HepG2 (cell line): ENCODE measurements at regions not wholly inside any gene's neighbourhood (a gene's known extent, or its start where the extent isn't known, plus 50 kb on each side); places are given as distances from the start of the nearest gene placed in this dataset.

Source experiments
- ATAC-seq: fragments of 200-7000 bp; cut with Tn5 transposase; 3 replicates; pipeline ENCODE4 v1.9.1; 2020; ENCODE audit warnings: mild to moderate bottlenecking, moderate library complexity
- BruUV-seq: library from RNA; stranded (reverse); fragments of 400-500 nt; replicated peaks from 2 replicates; lab custom pipeline; 2021; lab: Mats Ljungman, UMichigan
- CTCF ChIA-PET: fragments of 300-600 bp; formaldehyde crosslinking; extraction: SDS; loops from one replicate; lab custom pipeline; 2021; ENCODE audit warnings: low total read pairs, inconsistent platforms, low intra/inter-chr PET ratio; lab: Yijun Ruan, JAX
- POLR2A ChIA-PET: fragments of 350-600 bp; sonication (Branson Sonifier 250); formaldehyde crosslinking; loops from one replicate; lab custom pipeline; 2020; ENCODE audit warnings: antibody characterized with exemption, inconsistent platforms; lab: Yijun Ruan, JAX
- DNase-seq: peaks from one replicate; pipeline ENCODE4 v3.0.0-alpha.2; 2015; ENCODE audit warnings: low spot score
- FAIRE-seq: peaks from 3 replicates; lab custom pipeline; 2011; peaks lifted over from hg19 to GRCh38; lab: Jason Lieb, UNC
- H2AFZ ChIP-seq: one replicate; pipeline ENCODE4 v1.6.1; 2011; ENCODE audit warnings: low read length, inconsistent platforms
- H3K27ac ChIP-seq: fragments of 300-600 bp; 3 replicates; pipeline ENCODE4 v1.8.0; 2011; ENCODE audit warnings: mixed run types, mild to moderate bottlenecking, mixed read lengths, low read length, inconsistent platforms; ENCODE audit not compliant: insufficient read depth; ENCODE audit errors: extremely low read length
- H3K27me3 ChIP-seq, 2 experiments: fragments of 200-600 bp in 1 of 2; 2 replicates in 1 of 2; 3 replicates in 1 of 2; pipeline versions ENCODE4 v1.6.0 to v1.8.0; 2011; ENCODE audit warnings: low read length in 2 of 2, mild to moderate bottlenecking in 2 of 2, moderate library complexity in 2 of 2, inconsistent platforms in 1 of 2; ENCODE audit not compliant: insufficient read depth in 2 of 2, control insufficient read depth in 1 of 2
- H3K36me3 ChIP-seq, 2 experiments: fragments of 200-600 bp in 1 of 2; replicated peaks in 1 of 2; 2 replicates in 1 of 2; 3 replicates in 1 of 2; pipeline versions ENCODE4 v1.5.1 to v1.8.0; 2011; ENCODE audit warnings: low read length in 2 of 2, inconsistent platforms in 1 of 2; ENCODE audit not compliant: insufficient read depth in 2 of 2, control insufficient read depth in 1 of 2
- H3K4me1 ChIP-seq: 2 replicates; pipeline ENCODE4 v1.5.1; 2012; ENCODE audit warnings: low read length, inconsistent platforms; ENCODE audit not compliant: insufficient read depth
- H3K4me2 ChIP-seq: 2 replicates; pipeline ENCODE4 v1.6.0; 2011; ENCODE audit warnings: low read depth, low read length, inconsistent platforms
- H3K4me3 ChIP-seq, 3 experiments: fragments of 200-600 bp in 1 of 3; sonication (generic), shearing (Covaris generic) in 1 of 3; replicated peaks in 1 of 3; 2 replicates each; pipeline ENCODE4 v1.5.1; 2011 to 2016; ENCODE audit warnings: low read length in 3 of 3, inconsistent platforms in 2 of 3, low read depth in 2 of 3, mild to moderate bottlenecking in 2 of 3, control low read depth in 1 of 3, mixed read lengths in 1 of 3; ENCODE audit not compliant: insufficient read depth in 1 of 3
- H3K79me2 ChIP-seq: one replicate; pipeline ENCODE4 v1.6.1; 2011; ENCODE audit warnings: low read length, inconsistent platforms; ENCODE audit not compliant: insufficient read depth
- H3K9ac ChIP-seq: 2 replicates; pipeline ENCODE4 v1.6.0; 2011; ENCODE audit warnings: mild to moderate bottlenecking, low read depth, low read length, inconsistent platforms; ENCODE audit not compliant: insufficient read depth
- H3K9me3 ChIP-seq: 2 replicates; pipeline ENCODE4 v1.5.1; 2012; ENCODE audit warnings: mild to moderate bottlenecking, low read length
- H4K20me1 ChIP-seq: 2 replicates; pipeline ENCODE4 v1.6.0; 2011; ENCODE audit warnings: inconsistent platforms, mild to moderate bottlenecking, low read length, moderate library complexity; ENCODE audit not compliant: insufficient read depth
- AGO1 ChIP-seq: fragments of 200-400 bp; formaldehyde crosslinking; IDR thresholded peaks from 2 replicates; pipeline ENCODE4 v1.6.1; 2017; ENCODE audit warnings: mild to moderate bottlenecking, low read depth, low read length, moderate library complexity; ENCODE audit not compliant: poor library complexity, severe bottlenecking
- CENPT ChIP-seq: sonication (generic); formaldehyde crosslinking; IDR thresholded peaks from 2 replicates; pipeline ENCODE4 v1.8.0; 2022; ENCODE audit warnings: low read depth, mild to moderate bottlenecking, moderate library complexity, missing genetic modification reagents
- CHD4 ChIP-seq: fragments of 200-600 bp; sonication (generic); IDR thresholded peaks from 2 replicates; pipeline ENCODE4 v1.7.0; 2017; ENCODE audit warnings: mild to moderate bottlenecking, low read length, borderline replicate concordance
- EHMT2 ChIP-seq: fragments of 200-600 bp; sonication (generic); IDR thresholded peaks from 2 replicates; pipeline ENCODE4 v1.7.0; 2017; ENCODE audit warnings: antibody characterized with exemption, low read depth, low read length, borderline replicate concordance
- FIP1L1 ChIP-seq: fragments of 200-400 bp; formaldehyde crosslinking; IDR thresholded peaks from 2 replicates; pipeline ENCODE4 v1.6.1; 2018; ENCODE audit warnings: low read depth, mild to moderate bottlenecking, low read length, moderate library complexity, borderline replicate concordance; ENCODE audit not compliant: insufficient read depth
- HOMEZ ChIP-seq: IDR thresholded peaks from 2 replicates; pipeline ENCODE4 v1.6.1; 2016; ENCODE audit warnings: low read depth
- NFKB2 ChIP-seq: sonication (generic); formaldehyde crosslinking; IDR thresholded peaks from 2 replicates; pipeline ENCODE4 v1.4.0; 2020; ENCODE audit warnings: missing genetic modification reagents, borderline replicate concordance
- XRCC5 ChIP-seq: fragments of 200-400 bp; formaldehyde crosslinking; optimal IDR thresholded peaks from 2 replicates; pipeline ENCODE3; 2017; ENCODE audit warnings: mild to moderate bottlenecking, low read length
- ZFP1 ChIP-seq: IDR thresholded peaks from 2 replicates; pipeline ENCODE4 v1.6.1; 2016
- ZNF441 ChIP-seq: sonication (generic); formaldehyde crosslinking; IDR thresholded peaks from 2 replicates; pipeline ENCODE4 v1.7.0; 2021; ENCODE audit warnings: missing genetic modification reagents, borderline replicate concordance
- ZNF710 ChIP-seq: sonication (generic); formaldehyde crosslinking; IDR thresholded peaks from 2 replicates; pipeline ENCODE4 v1.5.0; 2020; ENCODE audit warnings: mild to moderate bottlenecking, missing genetic modification reagents, borderline replicate concordance
- ZNF724P ChIP-seq: sonication (generic); formaldehyde crosslinking; IDR thresholded peaks from 2 replicates; pipeline ENCODE4 v1.8.0; 2022; ENCODE audit warnings: missing genetic modification reagents, borderline replicate concordance
- ZNF781 ChIP-seq: sonication (generic); formaldehyde crosslinking; IDR thresholded peaks from 2 replicates; pipeline ENCODE4 v1.5.1; 2020; ENCODE audit warnings: borderline replicate concordance, mild to moderate bottlenecking, missing genetic modification reagents; ENCODE audit errors: not compliant biosample characterization
- ZNF839 ChIP-seq: sonication (generic); formaldehyde crosslinking; IDR thresholded peaks from 2 replicates; pipeline ENCODE4 v1.4.0; 2020; ENCODE audit warnings: missing genetic modification reagents, mild to moderate bottlenecking, borderline replicate concordance
- ZNF883 ChIP-seq: sonication (generic); formaldehyde crosslinking; IDR thresholded peaks from 2 replicates; pipeline ENCODE4 v1.5.1; 2020; ENCODE audit warnings: mild to moderate bottlenecking, missing genetic modification reagents; ENCODE audit errors: not compliant biosample characterization
- WGBS: methylation state at CpG from one replicate; pipeline ENCODE4 v1.1.6; 2017; ENCODE audit warnings: low lambda C conversion rate; 5-methylcytosine and 5-hydroxymethylcytosine counted together
- in situ Hi-C: cut with HindIII; loops from 2 replicates; pipeline ENCODE4 v1.10.0; 2017; ENCODE audit warnings: low pct_unique_long_range_greater_than_20kb; ENCODE audit not compliant: extremely low pct_ligation_motif_present
- intact Hi-C: fragments of 100-400 bp; cut with micrococcal nuclease; formaldehyde crosslinking; loops from one replicate; pipeline ENCODE4 v1.10.0; 2022; ENCODE audit not compliant: unreplicated experiment
- TF ChIP-seq, protein P1 (sequence below): sonication (generic); formaldehyde crosslinking; conservative IDR thresholded peaks from 2 replicates; pipeline ENCODE4 v1.4.0; 2020; ENCODE audit warnings: missing genetic modification reagents
- TF ChIP-seq, protein P2 (sequence below): sonication (generic); formaldehyde crosslinking; IDR thresholded peaks from 2 replicates; pipeline ENCODE4 v1.4.0; 2020; ENCODE audit warnings: mild to moderate bottlenecking, missing genetic modification reagents
- TF ChIP-seq, protein P3 (sequence below): sonication (generic); formaldehyde crosslinking; IDR thresholded peaks from 2 replicates; pipeline ENCODE4 v1.5.0; 2020; ENCODE audit warnings: missing genetic modification reagents, mild to moderate bottlenecking, borderline replicate concordance

DNA sequence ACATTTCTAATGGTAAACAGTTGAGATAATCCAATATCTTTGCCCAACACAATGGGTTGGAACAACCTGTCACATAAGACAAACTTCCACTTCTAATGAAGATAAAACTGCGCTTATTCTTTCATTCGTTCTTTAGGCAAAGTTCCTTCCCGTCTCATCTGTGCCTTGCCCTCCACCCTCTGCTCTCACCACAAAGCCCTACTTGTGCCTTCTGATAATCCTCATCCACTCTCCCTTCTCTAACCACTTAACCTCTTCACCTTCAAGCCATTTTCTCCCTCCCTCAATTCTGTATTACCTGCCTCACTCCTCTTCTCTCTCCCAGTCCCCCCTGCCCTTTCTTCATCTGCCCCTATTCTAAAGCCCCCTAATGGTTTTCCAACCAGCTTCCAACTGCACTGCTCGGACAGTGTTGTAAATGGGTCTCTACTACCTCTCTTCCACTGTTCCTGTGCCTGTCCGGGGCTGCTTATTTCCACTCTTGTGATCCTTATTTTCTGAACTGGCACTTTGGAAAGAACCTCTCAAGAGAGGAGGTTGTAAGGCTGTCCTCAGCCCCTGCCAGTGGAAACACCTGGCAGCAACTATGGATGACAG lies 62.9 kb upstream of the MYB start:
- WGBS: 63% methylated on average over 5 of the region's 5 CpGs
- in situ Hi-C loops: no loop called here
- Histone ChIP-seq H2AFZ (no peak overlapping the region), H3K79me2 (no peaks in the 10 kb centered on the region), H3K9me3 (no peaks in the 10 kb centered on the region), H4K20me1 (no peaks in the 10 kb centered on the region), H3K4me1 (peaks cover 19% of the 10 kb centered on the region), H3K27ac (no peak overlapping the region), H3K4me2 (no peak overlapping the region), H3K4me3 (no peak overlapping the region), H3K36me3 (no peaks in the 10 kb centered on the region), H3K9ac (no peak overlapping the region), H3K27me3 (no peaks in the 10 kb centered on the region)
- POLR2A ChIA-PET: no interaction called here
- CTCF ChIA-PET: no interaction called here
- no TSS peak for BruUV-seq
- intact Hi-C loops: no loop called here
- ATAC-seq (no peak), DNase-seq (no peak), FAIRE-seq (no peak)
- TF ChIP-seq EHMT2 (no peak), ZNF441 (CRISPR knock-in tag) (no peak), HOMEZ (CRISPR knock-in tag) (no peak), ZNF839 (no peak), ZNF883 (no peak), ZNF710 (CRISPR knock-in tag) (no peak), FIP1L1 (no peak), AGO1 (no peak), ZNF724P (CRISPR knock-in tag) (no peak), CENPT (CRISPR knock-in tag) (no peak), XRCC5 (no peak), CHD4 (no peak), NFKB2 (CRISPR knock-in tag) (no peak), ZNF781 (CRISPR knock-in tag) (no peak), ZFP1 (CRISPR knock-in tag) (no peak)
- TF ChIP-seq, protein P1, sequence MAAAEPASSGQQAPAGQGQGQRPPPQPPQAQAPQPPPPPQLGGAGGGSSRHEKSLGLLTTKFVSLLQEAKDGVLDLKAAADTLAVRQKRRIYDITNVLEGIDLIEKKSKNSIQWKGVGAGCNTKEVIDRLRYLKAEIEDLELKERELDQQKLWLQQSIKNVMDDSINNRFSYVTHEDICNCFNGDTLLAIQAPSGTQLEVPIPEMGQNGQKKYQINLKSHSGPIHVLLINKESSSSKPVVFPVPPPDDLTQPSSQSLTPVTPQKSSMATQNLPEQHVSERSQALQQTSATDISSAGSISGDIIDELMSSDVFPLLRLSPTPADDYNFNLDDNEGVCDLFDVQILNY: no peak
- TF ChIP-seq, protein P2, sequence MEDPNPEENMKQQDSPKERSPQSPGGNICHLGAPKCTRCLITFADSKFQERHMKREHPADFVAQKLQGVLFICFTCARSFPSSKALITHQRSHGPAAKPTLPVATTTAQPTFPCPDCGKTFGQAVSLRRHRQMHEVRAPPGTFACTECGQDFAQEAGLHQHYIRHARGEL (CRISPR knock-in tag): no peak
- TF ChIP-seq, protein P3, sequence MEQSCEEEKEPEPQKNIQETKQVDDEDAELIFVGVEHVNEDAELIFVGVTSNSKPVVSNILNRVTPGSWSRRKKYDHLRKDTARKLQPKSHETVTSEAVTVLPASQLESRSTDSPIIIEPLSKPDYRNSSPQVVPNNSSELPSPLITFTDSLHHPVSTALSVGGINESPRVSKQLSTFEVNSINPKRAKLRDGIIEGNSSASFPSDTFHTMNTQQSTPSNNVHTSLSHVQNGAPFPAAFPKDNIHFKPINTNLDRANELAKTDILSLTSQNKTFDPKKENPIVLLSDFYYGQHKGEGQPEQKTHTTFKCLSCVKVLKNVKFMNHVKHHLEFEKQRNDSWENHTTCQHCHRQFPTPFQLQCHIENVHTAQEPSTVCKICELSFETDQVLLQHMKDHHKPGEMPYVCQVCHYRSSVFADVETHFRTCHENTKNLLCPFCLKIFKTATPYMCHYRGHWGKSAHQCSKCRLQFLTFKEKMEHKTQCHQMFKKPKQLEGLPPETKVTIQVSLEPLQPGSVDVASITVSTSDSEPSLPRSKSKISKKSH: no peak
